Posterior cingulate gyrus (tissue), 11 donors: ENCODE measurements at regions not wholly inside any gene's neighbourhood (a gene's known extent, or its start where the extent isn't known, plus 50 kb on each side); places are given as distances from the start of the nearest gene placed in this dataset.

Experiments
- DNase-seq, 10 donors: peaks; one replicate each; pipeline versions ENCODE4 v3.0.0 to v3.0.0-alpha.2; 2020 to 2021; ENCODE audit warnings: mixed read lengths in 3 of 10
- intact Hi-C: fragments of 100-400 bp; cut with DNase I; formaldehyde crosslinking; loops from one replicate; pipeline ENCODE4 v1.15.1; 2023

DNA sequence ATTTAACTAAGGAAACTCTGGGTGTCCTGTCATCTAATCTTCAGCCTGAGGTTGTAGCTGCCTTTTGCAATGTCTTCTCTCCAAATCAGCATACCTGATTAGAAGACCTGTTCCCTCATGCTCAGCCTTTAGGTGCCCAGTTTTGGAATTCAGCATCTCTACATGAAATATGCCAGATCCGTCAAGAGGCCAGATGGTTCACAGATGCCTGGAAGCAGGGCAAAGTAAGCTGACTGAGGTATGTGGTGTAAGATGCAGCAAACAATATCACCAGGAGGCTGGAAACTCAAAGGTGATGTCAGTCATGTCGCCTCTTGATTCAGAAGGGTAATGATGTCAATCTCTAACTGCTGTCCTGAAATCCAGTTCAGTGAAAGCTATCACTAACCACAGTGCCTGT lies 324.4 kb downstream of the PRELID2 start:
- intact Hi-C loops: no loop called here
- no peak for DNase-seq

DNA sequence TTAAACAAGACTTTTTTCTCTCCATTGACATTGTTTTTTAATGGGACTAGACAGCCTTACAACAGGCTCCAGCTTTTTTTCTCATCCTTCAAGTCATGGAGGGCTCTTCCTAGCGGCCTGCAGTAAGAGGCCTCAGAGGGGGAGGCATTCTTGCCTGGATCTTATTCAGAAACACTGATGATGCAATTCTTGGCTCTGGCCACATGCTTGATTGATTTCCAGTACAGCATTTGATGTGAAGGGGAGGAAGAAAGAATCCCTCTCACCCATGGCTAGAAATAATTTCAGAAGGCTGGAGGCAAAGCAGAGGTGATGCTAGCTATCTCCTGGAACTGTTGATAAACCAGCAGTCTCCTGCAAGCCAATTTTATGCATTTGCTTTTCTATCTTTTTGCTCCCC lies 324.8 kb downstream of the PRELID2 start:
- no peak for DNase-seq
- intact Hi-C loops: no loop called here

DNA sequence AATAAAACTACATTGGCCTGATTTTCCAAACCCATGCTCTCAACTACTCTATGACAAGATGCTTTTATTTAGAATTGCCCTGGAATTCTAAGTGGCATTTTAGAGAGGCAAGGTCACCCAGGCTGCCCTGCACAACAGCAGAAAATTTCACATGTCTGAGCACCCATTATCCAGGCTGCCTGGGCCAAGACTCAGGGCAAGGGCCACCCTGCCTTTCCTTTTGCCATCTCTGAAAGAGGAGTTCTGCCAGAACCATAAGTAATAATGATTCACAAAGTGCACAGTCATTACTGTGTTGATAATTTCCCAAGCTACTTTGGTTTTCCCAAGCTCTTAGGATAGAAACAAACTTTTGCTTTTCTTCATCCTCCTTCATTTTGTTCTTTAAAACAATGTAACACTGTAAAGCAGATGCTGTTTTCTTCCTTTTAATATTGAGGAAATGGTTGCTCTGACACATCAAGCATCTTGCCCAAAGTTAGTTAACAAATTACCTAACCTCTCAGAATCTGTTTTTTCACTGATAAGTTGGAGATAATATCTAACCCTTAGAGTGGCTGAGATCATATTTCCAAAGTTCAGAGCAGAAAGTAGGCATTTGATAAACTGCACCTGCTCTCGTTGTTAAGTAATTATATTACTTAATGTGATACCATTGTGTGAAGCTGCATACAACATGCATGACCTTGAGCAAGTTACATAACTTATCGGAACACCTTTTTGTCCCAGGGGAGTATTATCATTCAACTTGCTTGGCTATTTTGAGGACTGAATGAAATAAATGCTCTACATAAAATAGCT lies 325.6 kb downstream of the PRELID2 start:
- intact Hi-C loops: no loop called here
- no peak for DNase-seq

DNA sequence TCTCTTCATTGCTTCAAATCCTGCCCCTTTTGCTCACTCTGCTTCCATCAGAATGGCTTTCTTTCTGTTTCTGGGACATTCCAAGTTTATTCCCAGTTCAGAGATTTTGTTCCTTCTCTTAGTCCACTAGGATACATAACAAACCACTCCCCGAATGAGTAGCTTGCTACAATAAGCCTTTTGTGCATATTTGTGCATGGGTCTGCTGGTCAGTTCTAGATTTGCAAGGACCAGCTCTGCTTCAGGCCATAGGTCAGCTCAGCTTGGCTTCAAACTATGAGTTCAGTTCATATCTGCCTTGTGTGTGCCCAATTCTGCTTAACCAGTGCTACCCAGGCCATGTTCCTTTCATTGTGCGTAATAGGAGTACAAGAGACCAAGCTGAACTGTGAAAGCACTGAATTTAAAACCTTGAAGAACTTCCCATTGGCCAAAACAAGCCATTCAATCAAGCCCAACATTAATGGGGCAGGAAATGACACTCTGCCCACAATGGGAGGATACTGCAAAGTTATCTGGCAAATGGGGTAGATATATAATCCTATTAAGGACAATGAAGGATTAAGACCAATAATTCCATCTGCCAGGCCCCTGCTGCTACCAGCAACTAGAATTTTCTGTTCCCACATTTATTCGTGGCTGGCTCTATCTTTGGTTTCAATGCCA lies 328.8 kb downstream of the PRELID2 start:
- intact Hi-C loops: no loop called here
- no peak for DNase-seq

DNA sequence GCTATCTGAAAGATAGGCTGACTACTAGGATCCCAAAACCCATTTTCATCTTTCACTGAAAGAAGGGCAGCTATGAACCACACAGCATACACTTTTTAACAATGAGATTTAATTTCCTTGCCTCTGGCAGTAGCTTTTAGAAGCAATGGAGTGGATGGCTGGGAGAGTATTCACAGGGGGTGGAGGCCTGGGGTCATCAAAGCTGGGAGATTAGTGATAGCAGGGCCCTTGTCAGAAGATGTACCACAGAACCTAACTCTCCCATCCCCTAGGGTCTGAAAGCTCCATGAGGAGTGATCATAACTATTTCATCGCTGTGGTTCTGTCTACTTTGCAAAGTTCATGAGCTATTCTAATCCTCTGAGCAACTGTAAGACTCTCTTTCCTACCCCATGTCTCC lies 332.2 kb downstream of the PRELID2 start:
- intact Hi-C loops: no loop called here
- no peak for DNase-seq

DNA sequence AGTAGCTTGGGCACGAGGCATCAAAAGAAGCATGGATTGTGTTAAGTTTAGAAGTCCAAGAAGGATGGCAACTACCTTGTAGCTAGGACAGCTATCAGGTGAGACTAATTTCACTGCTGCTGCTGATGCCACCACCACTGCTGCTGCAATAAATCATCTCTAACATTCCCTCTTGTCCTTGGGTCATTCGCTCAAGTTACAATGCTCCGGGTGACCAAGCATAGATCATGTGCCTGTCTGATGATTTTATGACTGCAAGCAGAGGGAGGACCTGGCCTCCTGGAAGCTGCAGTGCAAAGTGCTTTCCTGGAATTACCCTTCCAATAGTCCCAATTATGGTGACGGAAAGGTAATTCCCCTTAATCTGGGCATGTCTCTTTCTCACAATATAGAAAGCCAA lies 334.4 kb downstream of the PRELID2 start:
- intact Hi-C loops: no loop called here
- no peak for DNase-seq

DNA sequence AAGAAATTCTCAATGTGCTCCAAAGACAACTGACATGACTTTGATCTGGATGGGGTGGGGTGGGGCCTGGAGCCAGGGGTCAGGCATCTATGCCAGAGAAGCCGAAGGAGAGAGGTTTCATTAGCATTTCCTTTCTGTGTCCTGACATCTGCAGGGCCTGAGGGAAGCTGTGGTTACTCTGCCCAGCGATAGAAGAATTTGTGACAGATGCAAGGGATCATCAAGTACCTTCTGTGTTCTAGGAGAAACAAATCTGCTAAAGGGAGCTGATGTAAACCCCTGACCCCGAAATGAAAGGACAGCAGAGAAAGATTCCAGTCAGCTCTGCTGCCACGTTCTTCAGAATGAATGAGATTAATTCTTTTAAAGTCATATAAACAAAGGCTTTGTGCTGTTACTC lies 335.7 kb downstream of the PRELID2 start:
- intact Hi-C loops: no loop called here
- DNase-seq: no peak

DNA sequence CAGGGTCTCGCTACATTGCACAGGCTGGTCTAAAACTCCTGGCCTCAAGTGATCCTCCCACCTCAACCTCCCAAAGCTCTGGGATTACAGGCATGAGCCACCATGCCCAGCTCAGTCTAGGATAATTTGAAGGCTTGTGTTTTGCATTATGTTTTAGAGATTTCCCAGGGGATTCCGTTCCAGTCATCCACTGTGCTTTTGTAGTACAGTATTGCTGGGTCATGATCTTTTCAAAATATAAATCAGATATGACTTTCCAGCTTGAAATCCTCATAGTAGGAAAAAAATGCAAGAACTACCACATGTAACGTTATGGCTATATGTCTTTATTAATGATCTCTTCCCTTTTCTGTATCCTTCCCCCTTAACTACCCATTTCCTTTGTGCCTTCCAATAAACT lies 338.1 kb downstream of the PRELID2 start:
- intact Hi-C loops: no loop called here
- DNase-seq: no peak

DNA sequence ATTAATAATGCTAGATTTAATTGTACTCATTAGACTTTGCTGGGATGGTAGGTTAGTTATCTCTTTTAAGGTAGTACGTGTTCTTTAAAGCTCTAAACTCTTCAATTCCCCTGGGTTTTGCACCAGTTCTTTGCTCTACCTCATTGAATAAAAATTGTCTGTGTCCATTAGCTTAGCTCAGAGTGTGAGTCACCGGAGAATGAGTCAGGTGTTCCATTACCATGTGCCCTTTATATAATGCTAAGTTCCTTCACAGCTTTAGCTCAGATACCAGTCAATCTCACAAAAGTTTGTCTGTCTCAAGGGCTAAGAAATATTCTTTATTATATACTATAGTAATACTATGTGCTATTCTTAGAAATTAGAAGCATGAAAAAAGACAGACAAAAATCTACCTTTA lies 339.4 kb downstream of the PRELID2 start:
- no peak for DNase-seq
- intact Hi-C loops: no loop called here

DNA sequence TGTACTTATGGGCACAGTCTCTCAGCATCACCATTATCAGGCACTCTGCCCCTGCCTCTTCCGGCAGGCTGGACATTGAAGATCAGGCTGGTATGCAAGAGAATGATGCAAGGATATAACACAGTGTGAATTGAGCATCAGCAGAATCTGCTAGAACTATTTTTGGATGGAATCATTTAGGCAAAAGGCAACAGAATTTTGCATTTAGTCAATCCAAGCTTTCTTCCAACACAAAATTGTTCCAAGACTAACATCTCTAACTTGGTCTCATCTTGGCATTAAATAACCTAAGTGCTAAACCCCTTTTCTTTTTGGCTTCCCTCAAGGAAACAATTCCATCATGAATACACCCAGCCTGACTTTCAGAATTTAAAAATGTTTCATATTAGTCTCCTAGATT lies 339.9 kb downstream of the PRELID2 start:
- DNase-seq: no peak
- intact Hi-C loops: no loop called here

DNA sequence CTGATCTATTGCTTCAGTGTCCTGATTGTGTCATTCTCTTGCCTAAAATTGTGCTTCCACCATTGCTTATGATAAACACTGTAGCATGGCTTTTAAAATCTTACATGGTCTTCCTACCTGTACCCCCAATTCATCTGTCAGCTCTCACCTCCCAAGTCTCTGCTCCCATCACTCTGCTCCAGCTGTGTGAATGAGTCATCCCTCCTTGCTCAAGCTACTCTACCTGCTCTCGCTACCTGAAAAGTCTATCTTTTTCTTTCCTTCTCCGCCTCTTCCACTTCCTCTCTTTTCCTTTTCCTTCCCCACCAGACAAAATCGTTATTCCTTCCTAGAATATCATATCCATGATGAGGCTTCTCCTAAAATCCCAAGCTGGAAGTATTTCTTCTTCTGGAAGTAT lies 341.7 kb downstream of the PRELID2 start:
- intact Hi-C loops: no loop called here
- no peak for DNase-seq

DNA sequence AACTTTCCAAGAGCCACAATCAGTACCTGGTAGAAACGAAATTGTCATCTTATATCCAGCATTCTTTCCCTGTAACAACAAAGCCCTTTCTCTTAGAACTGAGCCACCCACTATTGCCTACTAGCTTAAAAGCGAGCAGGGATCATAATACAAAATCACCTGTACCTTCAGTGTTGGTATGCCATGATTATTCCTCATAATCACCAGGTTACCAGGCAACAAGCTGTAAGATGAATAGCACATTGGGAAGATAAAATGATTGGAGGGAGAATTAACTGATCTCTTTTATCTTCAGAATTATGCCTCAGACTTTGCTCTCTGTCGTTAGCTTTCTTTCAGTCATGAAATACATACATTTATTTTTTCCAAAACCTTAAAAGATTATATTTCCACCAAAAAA lies 345.6 kb downstream of the PRELID2 start:
- intact Hi-C loops: no loop called here

DNA sequence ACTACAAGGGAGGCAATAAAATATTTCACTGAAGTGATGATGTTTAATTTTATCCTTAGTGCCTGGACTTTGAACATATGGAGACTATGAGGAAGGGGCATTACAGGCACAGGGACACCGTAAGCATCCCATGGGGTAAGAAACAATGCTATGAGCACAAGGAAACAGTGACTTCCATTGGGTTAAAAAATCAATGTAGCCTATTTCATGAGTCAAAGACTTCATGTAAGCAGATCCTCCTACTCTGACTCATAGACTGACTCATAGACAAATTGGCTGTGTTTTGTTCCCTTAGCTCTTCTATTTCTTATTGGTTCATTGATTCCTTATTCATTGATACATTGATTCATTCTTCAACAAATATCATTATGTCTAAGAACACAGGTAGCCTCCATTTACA lies 351.0 kb downstream of the PRELID2 start:
- no peak for DNase-seq
- intact Hi-C loops: no loop called here

More for the DNA sequence above, 345.6 kb downstream of the PRELID2 start:
- no peak for DNase-seq

DNA sequence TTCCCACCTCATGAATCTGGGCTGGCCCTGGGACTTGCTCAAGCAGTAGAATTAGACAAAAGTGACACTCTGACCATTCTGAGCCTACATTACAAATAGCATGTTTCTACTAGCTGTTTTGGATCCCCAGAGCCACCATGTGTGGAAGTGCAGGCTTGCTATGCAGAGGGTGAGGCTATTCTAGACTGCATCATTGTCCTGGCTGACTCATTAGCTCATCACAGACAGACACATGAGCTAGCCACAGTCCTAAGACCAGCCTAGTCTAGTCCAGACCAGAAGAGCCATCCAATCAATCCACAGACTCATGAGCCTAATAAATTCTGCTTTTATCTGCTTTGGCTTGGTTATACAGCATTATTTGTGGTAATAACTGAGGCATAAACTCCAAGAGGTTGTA lies 351.9 kb downstream of the PRELID2 start:
- intact Hi-C loops: no loop called here
- DNase-seq: no peak

DNA sequence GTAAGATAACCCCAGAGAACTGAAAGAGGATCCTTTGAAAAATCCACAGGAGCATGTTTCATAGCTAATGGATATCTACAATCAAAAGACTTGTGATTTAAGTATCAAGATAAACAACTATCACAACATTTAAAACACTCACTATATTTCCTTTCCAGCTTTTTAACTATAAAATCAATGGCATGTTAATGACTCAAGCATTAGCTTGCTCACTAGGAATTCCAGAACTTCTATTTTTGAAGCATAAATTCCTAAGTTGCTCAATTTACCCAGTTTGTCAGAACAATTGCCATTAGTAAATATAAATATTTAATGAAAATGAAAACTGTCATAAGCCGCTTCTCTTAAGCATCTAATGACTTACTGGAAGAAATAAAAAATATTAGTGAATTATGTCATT lies 355.3 kb downstream of the PRELID2 start:
- intact Hi-C loops: no loop called here
- no peak for DNase-seq

DNA sequence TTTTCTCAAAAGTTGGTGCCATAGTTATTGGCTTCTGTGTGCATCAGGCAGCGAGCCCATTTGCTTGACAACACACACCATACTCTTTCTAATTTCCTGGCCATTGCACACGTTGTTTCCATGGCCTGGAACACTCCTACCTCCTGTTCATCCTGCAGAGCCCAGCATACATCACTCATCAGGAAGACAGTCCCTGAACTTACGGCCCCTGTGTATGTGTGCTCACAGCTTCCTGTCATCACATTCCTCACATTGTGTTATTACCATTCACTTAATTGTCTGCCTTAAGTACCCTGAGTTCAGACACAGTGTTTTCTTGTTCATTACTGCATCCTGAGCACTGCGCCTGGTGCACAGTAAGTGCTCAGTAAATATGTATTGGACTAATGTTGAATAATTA lies 355.9 kb downstream of the PRELID2 start:
- no peak for DNase-seq
- intact Hi-C loops: no loop called here

DNA sequence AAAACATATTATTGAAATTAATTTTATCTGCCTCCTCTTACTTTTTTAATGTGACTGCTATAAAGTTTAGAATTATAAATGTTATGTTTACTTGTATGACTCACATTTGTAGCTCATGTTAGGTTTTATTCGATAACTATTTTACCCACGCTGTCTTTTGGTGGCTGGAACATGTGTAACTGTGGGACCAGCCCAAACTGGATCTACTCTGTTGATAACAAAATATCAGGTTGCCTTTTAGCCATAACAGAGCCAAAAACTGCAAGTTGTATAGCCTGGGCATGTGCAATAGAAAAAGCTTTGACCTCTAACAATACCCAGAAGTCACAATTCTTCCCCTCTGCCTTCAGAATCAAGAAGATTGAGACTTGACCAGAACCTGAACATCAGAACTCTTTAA lies 356.5 kb downstream of the PRELID2 start:
- intact Hi-C loops: no loop called here
- no peak for DNase-seq

DNA sequence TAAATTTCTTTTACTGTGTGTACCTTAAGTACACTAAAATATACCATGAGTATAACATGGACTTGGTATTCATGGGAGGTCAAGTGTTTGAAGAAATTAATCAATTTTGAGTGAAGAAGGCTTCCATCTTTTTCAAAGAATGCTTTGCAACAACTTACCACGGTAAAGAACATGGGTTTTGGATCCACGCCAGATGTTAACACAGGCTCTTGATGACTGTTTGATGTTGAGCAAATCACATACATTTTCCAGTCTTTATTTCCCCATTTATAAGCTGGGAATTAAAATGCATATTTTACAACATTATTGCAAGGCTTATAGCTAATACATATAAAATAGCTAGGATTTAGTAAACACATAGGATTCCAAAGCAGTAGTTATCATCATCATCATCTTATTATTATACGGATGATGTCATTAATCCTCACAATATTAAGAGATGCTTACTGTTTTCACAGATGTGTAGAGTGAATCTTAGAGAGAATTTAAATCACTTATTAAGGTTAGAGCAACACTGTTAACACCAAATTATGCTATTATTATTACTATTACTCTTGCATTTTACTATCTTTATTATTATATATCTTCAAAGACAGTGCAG lies 362.0 kb downstream of the PRELID2 start:
- intact Hi-C loops: no loop called here

DNA sequence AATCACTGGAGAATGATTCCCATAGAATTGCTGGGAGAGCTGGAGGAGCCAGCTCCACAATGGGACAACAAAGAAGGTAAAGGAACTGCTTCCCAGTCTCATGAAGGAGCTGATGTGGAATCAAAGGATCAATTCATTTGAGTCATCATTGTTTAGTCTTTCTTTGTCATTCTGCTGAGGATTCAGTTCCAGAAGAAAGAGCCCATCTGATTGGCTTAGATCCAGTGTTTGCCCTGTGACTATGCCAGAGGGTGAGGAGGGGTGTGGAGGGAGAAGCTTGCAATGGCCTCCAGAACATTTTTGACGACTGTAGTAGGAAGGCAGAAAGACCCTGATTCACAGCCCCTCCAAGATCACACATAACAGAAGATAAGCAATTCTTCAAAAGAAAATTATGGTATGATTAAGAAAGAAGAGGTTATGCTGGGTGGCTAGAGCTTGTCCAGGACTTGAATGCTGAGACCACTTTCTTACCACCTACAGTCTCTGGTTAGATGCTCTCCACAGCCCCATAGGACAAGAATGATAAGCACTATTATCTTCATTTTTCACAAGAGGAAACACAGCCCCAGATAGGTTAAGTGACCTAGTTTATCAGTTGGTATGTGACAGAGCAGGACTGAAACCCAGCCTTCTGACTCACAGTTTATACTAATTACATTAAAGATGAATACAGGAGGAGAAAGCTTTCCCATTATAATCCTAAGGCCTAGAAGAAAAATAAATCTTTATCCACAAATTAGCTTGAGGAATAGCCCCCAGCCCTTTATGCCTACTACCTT lies 363.1 kb downstream of the PRELID2 start:
- intact Hi-C loops: no loop called here
- no peak for DNase-seq

More for the DNA sequence above, 362.0 kb downstream of the PRELID2 start:
- DNase-seq: no peak

DNA sequence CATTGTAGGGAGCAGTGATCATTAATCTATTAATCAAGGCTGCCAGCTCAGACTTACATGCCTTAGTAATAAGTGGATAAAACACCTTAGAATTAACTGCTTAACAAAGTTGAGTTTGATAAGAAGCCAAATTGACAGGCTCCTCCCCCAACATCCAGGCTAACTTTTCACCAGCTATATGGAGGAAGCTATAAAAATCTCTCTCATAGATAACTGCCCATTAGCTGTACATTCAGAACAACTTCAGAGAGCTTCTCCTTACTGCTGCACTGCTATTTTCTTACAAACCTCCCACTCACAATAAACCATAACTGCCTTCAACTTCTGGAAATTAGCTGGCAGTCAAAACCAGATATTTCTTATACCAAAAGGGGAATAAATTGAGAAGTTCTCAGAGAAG lies 364.1 kb downstream of the PRELID2 start:
- no peak for DNase-seq
- intact Hi-C loops: no loop called here

DNA sequence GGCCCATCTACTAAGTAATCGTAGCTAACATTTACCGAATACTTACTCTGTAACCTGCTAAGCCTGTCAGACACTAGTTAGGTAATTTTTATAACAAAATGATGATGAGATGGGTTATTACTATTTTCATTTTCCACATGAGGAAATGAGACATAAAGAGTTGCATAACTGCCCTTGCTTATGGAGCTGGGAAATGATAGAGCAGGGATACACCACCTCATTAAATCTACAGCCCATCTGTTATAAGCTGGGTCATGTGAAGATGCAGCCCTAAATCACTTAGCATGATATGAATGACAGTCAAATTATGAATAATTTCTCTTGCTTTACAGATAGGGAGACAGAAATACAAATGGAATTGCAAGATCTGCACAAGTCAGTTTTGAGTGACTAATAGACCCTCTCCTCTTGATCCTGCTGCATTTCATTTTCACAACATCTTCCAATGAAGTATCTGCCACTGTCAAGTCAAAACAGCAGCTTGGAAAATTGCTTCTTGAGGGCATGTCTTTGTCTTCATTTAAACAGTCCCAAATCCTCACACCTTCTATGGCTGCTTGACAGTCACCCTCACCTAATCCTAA lies 364.7 kb downstream of the PRELID2 start:
- intact Hi-C loops: no loop called here
- no peak for DNase-seq
